ELR (cell line): ENCODE measurements at regions not wholly inside any gene's neighbourhood (a gene's known extent, or its start where the extent isn't known, plus 50 kb on each side); places are given as distances from the start of the nearest gene placed in this dataset.
"Not testable (repeated sequence)": the region's sequence is repeated elsewhere in the genome, so short reads cannot be mapped to it uniquely, and the experiment has no call there.

ENCODE experiments used
- DNase-seq: peaks from one replicate; pipeline ENCODE4 v3.0.0-alpha.2; 2015; ENCODE audit warnings: low read depth

- DNase-seq = no peak
Observed at GRCh38 chr9:30812821-30813220, 1571.6 kb upstream of the ACO1 start.

GRCh38 chr9:30815585-30815984 is 1568.9 kb upstream of the ACO1 start:
- DNase-seq = no peak

- DNase-seq = no peak
Observed at GRCh38 chr9:30845136-30845535, 1539.3 kb upstream of the ACO1 start.

GRCh38 chr9:30846651-30847050 is 1537.8 kb upstream of the ACO1 start:
- no peak for DNase-seq

GRCh38 chr9:30851600-30851999 is 1532.8 kb upstream of the ACO1 start:
- DNase-seq = no peak

- no peak for DNase-seq
Observed at GRCh38 chr9:30900706-30901105, 1483.7 kb upstream of the ACO1 start.

GRCh38 chr9:30913331-30913730 is 1471.1 kb upstream of the ACO1 start:
- no peak for DNase-seq

- no peak for DNase-seq
Observed at GRCh38 chr9:30915451-30915850, 1469.0 kb upstream of the ACO1 start.

- no peak for DNase-seq
Observed at GRCh38 chr9:30925126-30925525, 1459.3 kb upstream of the ACO1 start.

- DNase-seq = no peak
Observed at GRCh38 chr9:30925635-30926034, 1458.8 kb upstream of the ACO1 start.

GRCh38 chr9:30928045-30928444 is 1456.4 kb upstream of the ACO1 start:
- no peak for DNase-seq

GRCh38 chr9:30932226-30932625 is 1452.2 kb upstream of the ACO1 start:
- peak; percentile 8 for DNase-seq

- DNase-seq = no peak
Observed at GRCh38 chr9:30935730-30936129, 1448.7 kb upstream of the ACO1 start.

GRCh38 chr9:30937106-30937505 is 1447.3 kb upstream of the ACO1 start:
- no peak for DNase-seq

- DNase-seq = not testable (repeated sequence)
Observed at GRCh38 chr9:30942852-30943251, 1441.6 kb upstream of the ACO1 start.

- DNase-seq = no peak
Observed at GRCh38 chr9:30943446-30944224, 1440.8 kb upstream of the ACO1 start.

GRCh38 chr9:30944225-30944569 is 1440.2 kb upstream of the ACO1 start:
- DNase-seq = no peak

GRCh38 chr9:30944741-30945280 is 1439.6 kb upstream of the ACO1 start:
- no peak for DNase-seq

- DNase-seq = no peak
Observed at GRCh38 chr9:30964332-30964731, 1420.1 kb upstream of the ACO1 start.

GRCh38 chr9:30967476-30967875 is 1417.0 kb upstream of the ACO1 start:
- DNase-seq = no peak

GRCh38 chr9:30970186-30970585 is 1414.3 kb upstream of the ACO1 start:
- no peak for DNase-seq

GRCh38 chr9:30970812-30971211 is 1413.6 kb upstream of the ACO1 start:
- no peak for DNase-seq

- no peak for DNase-seq
Observed at GRCh38 chr9:30972654-30973053, 1411.8 kb upstream of the ACO1 start.

GRCh38 chr9:30977965-30978364 is 1406.5 kb upstream of the ACO1 start:
- DNase-seq = no peak
